ENCODE measurements at regions not wholly inside any gene's neighbourhood (a gene's known extent, or its start where the extent isn't known, plus 50 kb on each side); places are given as distances from the start of the nearest gene placed in this dataset.

GRCh38 chr5:87825583-87825982 is 412.9 kb upstream of the CCNH start:
- TF ChIP-seq REST (IDR thresholded peaks at IDR 0.05; ENCODE audit: insufficient read depth in 1 of 2, low read depth in 2 of 2, low read length in 2 of 2) (no peak), TAF1 (IDR thresholded peaks at IDR 0.05; ENCODE audit: borderline replicate concordance, insufficient read depth, low read length) (no peak), POLR2AphosphoS5 (IDR thresholded peaks at IDR 0.05; ENCODE audit: low read depth, low read length) (peak; percentile 33; the same call in 1 of the 2 replicates)
